HepG2 (cell line): ENCODE measurements at regions not wholly inside any gene's neighbourhood (a gene's known extent, or its start where the extent isn't known, plus 50 kb on each side); places are given as distances from the start of the nearest gene placed in this dataset.
A peak's percentile ranks its signal among the peaks of the same experiment; 100 is the strongest.

Source experiments
- CEBPG ChIP-seq: IDR thresholded peaks from 2 replicates; pipeline ENCODE4 v1.6.1; 2016
- ERF ChIP-seq: IDR thresholded peaks from 2 replicates; pipeline ENCODE4 v1.6.1; 2018; ENCODE audit warnings: missing biosample characterization, missing genetic modification reagents
- GLI4 ChIP-seq: sonication (generic); formaldehyde crosslinking; IDR thresholded peaks from 2 replicates; pipeline ENCODE4 v1.5.1; 2020; ENCODE audit warnings: missing genetic modification reagents, mild to moderate bottlenecking, moderate library complexity, borderline replicate concordance
- GTF2F1 ChIP-seq: fragments of 150-350 bp; IDR thresholded peaks from 2 replicates; pipeline ENCODE4 v1.6.1; 2014; ENCODE audit warnings: low read length
- MAFK ChIP-seq, 2 experiments: IDR thresholded peaks in 1 of 2; conservative IDR thresholded peaks in 1 of 2; 2 replicates each; pipeline ENCODE4 v1.6.1; 2011; ENCODE audit warnings: improper control_type of control experiment in 2 of 2, low read length in 2 of 2
- MIXL1 ChIP-seq: IDR thresholded peaks from 2 replicates; pipeline ENCODE4 v1.6.1; 2016
- MYC ChIP-seq: sonication (generic); formaldehyde crosslinking; IDR thresholded peaks from 2 replicates; pipeline ENCODE4 v1.9.0; 2021; ENCODE audit warnings: missing genetic modification reagents, borderline replicate concordance
- RAD21 ChIP-seq: fragments of 450-650 bp; formaldehyde crosslinking; IDR thresholded peaks from 2 replicates; pipeline ENCODE4 v1.5.0; 2020; ENCODE audit warnings: mild to moderate bottlenecking
- SOX5 ChIP-seq: IDR thresholded peaks from 2 replicates; pipeline ENCODE4 v1.6.1; 2016; ENCODE audit warnings: borderline replicate concordance
- SRF ChIP-seq: IDR thresholded peaks from 2 replicates; pipeline ENCODE4 v1.6.1; 2011; ENCODE audit warnings: mild to moderate bottlenecking, low read depth, low read length, moderate library complexity
- XRCC5 ChIP-seq: fragments of 200-400 bp; formaldehyde crosslinking; optimal IDR thresholded peaks from 2 replicates; pipeline ENCODE3; 2017; ENCODE audit warnings: mild to moderate bottlenecking, low read length
- ZNF205 ChIP-seq: IDR thresholded peaks from 2 replicates; pipeline ENCODE4 v1.6.1; 2018; ENCODE audit warnings: missing biosample characterization, missing genetic modification reagents
- ZNF547 ChIP-seq: sonication (generic); formaldehyde crosslinking; IDR thresholded peaks from 2 replicates; pipeline ENCODE4 v1.5.1; 2020; ENCODE audit warnings: mild to moderate bottlenecking, missing genetic modification reagents
- ZNF607 ChIP-seq: sonication (generic); formaldehyde crosslinking; IDR thresholded peaks from 2 replicates; pipeline ENCODE4 v1.5.1; 2020; ENCODE audit warnings: missing genetic modification reagents, mild to moderate bottlenecking, borderline replicate concordance
- ZNF891 ChIP-seq: sonication (generic); formaldehyde crosslinking; IDR thresholded peaks from 2 replicates; pipeline ENCODE4 v1.5.0; 2020; ENCODE audit warnings: mild to moderate bottlenecking, missing genetic modification reagents
- TF ChIP-seq, protein P1 (sequence below): sonication (generic); formaldehyde crosslinking; conservative IDR thresholded peaks from 2 replicates; pipeline ENCODE4 v1.4.0; 2020; ENCODE audit warnings: missing genetic modification reagents
- TF ChIP-seq, protein P2 (sequence below): IDR thresholded peaks from 2 replicates; pipeline ENCODE4 v1.6.1; 2016; ENCODE audit warnings: low read depth
- TF ChIP-seq, protein P3 (sequence below): IDR thresholded peaks from 2 replicates; pipeline ENCODE4 v1.6.1; 2012; ENCODE audit warnings: inconsistent platforms
- TF ChIP-seq, protein P4 (sequence below): sonication (generic); formaldehyde crosslinking; IDR thresholded peaks from 2 replicates; pipeline ENCODE4 v1.5.1; 2020; ENCODE audit warnings: mild to moderate bottlenecking, missing genetic modification reagents, moderate library complexity
- TF ChIP-seq, protein P5 (sequence below), 2 experiments: sonication (generic) in 1 of 2; formaldehyde crosslinking in 1 of 2; IDR thresholded peaks; 2 replicates each; pipeline versions ENCODE4 v1.4.0 to v1.6.1; 2018 to 2020; ENCODE audit warnings: missing genetic modification reagents in 2 of 2, borderline replicate concordance in 1 of 2, low read depth in 1 of 2, mild to moderate bottlenecking in 1 of 2, missing biosample characterization in 1 of 2
- TF ChIP-seq, protein P6 (sequence below), 2 experiments: fragments of 450-650 bp in 1 of 2; sonication (generic) in 1 of 2; formaldehyde crosslinking; IDR thresholded peaks; 2 replicates each; pipeline versions ENCODE4 v1.5.0 to v1.8.0; 2020 to 2022; ENCODE audit warnings: mild to moderate bottlenecking in 1 of 2, missing genetic modification reagents in 1 of 2

DNA sequence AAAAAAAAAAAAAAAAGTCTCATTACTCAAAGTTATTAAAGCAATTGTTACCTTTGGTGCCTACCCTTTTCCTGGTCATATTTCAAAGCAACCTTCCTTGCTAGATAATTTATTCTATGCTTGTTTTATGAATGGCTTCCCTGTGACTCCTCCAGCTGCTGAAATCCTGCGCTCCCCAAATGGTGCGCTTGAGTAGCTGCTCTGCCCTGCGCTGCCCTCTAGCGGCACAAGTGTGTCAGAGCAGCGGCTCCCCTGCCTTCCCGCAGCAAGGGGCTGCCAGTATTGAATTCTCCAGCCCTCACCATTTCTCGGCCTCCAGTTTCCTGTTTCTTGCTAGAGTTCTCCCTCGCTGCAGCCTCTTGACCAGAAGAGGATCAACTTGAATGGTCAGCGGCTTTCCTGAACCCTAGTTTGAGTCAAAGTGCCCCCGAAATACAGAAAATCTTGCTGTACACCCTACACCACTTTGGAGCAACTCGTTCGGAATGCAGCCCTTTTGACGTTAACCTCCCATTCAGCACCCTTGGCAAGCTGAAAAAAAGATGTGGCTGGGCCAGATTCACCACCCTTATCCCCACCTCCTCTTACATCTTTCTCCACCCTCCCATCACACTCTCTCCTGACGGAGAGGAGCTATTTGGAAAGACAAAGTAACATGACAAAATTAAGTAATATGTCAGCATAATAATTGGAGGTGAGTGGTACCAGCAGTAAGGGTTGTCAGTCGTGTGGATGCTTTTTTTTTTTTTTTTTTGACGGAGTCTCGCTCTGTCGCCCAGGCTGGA lies 60.4 kb upstream of the KLHL31 start (continued):
- TF ChIP-seq MAFK (conservative IDR thresholded peaks at IDR 0.05 in 1 of 2, IDR thresholded peaks at IDR 0.05 in 1 of 2; ENCODE audit: low read length in 2 of 2): peak; percentile 29 to 43; a peak in 2 of 4 replicates
- TF ChIP-seq RAD21 (CRISPR knock-in tag): peak; percentile 82
- TF ChIP-seq, protein P1, sequence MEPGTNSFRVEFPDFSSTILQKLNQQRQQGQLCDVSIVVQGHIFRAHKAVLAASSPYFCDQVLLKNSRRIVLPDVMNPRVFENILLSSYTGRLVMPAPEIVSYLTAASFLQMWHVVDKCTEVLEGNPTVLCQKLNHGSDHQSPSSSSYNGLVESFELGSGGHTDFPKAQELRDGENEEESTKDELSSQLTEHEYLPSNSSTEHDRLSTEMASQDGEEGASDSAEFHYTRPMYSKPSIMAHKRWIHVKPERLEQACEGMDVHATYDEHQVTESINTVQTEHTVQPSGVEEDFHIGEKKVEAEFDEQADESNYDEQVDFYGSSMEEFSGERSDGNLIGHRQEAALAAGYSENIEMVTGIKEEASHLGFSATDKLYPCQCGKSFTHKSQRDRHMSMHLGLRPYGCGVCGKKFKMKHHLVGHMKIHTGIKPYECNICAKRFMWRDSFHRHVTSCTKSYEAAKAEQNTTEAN (CRISPR knock-in tag): no peak
- no peak for TF ChIP-seq ZNF891 (CRISPR knock-in tag)
- TF ChIP-seq ZNF547 (CRISPR knock-in tag): 0 out of 2 replicates have a peak, but pooled peaks have one; percentile 39
- TF ChIP-seq, protein P2, sequence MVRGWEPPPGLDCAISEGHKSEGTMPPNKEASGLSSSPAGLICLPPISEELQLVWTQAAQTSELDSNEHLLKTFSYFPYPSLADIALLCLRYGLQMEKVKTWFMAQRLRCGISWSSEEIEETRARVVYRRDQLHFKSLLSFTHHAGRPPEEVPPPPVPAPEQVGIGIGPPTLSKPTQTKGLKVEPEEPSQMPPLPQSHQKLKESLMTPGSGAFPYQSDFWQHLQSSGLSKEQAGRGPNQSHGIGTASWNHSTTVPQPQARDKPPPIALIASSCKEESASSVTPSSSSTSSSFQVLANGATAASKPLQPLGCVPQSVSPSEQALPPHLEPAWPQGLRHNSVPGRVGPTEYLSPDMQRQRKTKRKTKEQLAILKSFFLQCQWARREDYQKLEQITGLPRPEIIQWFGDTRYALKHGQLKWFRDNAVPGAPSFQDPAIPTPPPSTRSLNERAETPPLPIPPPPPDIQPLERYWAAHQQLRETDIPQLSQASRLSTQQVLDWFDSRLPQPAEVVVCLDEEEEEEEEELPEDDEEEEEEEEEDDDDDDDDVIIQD (CRISPR knock-in tag): 0 out of 2 replicates have a peak, but pooled peaks have one; percentile 26
- TF ChIP-seq MYC (CRISPR knock-in tag): peak; percentile 26; the same call in 1 of the 2 replicates
- TF ChIP-seq, protein P3, sequence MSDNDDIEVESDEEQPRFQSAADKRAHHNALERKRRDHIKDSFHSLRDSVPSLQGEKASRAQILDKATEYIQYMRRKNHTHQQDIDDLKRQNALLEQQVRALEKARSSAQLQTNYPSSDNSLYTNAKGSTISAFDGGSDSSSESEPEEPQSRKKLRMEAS: 0 out of 2 replicates have a peak, but pooled peaks have one; percentile 7
- 0 out of 2 replicates have a peak, but pooled peaks have one; percentile 12 for TF ChIP-seq CEBPG (CRISPR knock-in tag)
- peak; percentile 69; the same call in 1 of the 2 replicates for TF ChIP-seq ZNF205
- TF ChIP-seq SOX5 (CRISPR knock-in tag): peak; percentile 21; the same call in 1 of the 2 replicates
- TF ChIP-seq SRF: peak; percentile 9; the same call in 1 of the 2 replicates
- 0 out of 2 replicates have a peak, but pooled peaks have one; percentile 25 for TF ChIP-seq MIXL1 (CRISPR knock-in tag)
- TF ChIP-seq ZNF607 (CRISPR knock-in tag): no peak
- TF ChIP-seq GLI4: no peak
- peak; percentile 93 for TF ChIP-seq XRCC5
- 0 out of 2 replicates have a peak, but pooled peaks have one; percentile 35 for TF ChIP-seq ERF
- TF ChIP-seq, protein P4, sequence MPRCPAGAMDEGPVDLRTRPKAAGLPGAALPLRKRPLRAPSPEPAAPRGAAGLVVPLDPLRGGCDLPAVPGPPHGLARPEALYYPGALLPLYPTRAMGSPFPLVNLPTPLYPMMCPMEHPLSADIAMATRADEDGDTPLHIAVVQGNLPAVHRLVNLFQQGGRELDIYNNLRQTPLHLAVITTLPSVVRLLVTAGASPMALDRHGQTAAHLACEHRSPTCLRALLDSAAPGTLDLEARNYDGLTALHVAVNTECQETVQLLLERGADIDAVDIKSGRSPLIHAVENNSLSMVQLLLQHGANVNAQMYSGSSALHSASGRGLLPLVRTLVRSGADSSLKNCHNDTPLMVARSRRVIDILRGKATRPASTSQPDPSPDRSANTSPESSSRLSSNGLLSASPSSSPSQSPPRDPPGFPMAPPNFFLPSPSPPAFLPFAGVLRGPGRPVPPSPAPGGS (CRISPR knock-in tag): no peak
- no peak for TF ChIP-seq GTF2F1
- TF ChIP-seq, protein P5, sequence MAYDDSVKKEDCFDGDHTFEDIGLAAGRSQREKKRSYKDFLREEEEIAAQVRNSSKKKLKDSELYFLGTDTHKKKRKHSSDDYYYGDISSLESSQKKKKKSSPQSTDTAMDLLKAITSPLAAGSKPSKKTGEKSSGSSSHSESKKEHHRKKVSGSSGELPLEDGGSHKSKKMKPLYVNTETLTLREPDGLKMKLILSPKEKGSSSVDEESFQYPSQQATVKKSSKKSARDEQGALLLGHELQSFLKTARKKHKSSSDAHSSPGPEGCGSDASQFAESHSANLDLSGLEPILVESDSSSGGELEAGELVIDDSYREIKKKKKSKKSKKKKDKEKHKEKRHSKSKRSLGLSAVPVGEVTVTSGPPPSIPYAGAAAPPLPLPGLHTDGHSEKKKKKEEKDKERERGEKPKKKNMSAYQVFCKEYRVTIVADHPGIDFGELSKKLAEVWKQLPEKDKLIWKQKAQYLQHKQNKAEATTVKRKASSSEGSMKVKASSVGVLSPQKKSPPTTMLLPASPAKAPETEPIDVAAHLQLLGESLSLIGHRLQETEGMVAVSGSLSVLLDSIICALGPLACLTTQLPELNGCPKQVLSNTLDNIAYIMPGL (CRISPR knock-in tag; IDR thresholded peaks at IDR 0.05; ENCODE audit: borderline replicate concordance in 1 of 2, low read depth in 1 of 2): peak; percentile 65 to 85; a peak in 3 of 4 replicates
- TF ChIP-seq, protein P6, sequence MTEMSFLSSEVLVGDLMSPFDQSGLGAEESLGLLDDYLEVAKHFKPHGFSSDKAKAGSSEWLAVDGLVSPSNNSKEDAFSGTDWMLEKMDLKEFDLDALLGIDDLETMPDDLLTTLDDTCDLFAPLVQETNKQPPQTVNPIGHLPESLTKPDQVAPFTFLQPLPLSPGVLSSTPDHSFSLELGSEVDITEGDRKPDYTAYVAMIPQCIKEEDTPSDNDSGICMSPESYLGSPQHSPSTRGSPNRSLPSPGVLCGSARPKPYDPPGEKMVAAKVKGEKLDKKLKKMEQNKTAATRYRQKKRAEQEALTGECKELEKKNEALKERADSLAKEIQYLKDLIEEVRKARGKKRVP (CRISPR knock-in tag; IDR thresholded peaks at IDR 0.05): no peak
